Transverse colon (tissue), 4 donors: ENCODE measurements at regions not wholly inside any gene's neighbourhood (a gene's known extent, or its start where the extent isn't known, plus 50 kb on each side); places are given as distances from the start of the nearest gene placed in this dataset.

Experiments used
- DNase-seq: peaks from one replicate; pipeline ENCODE4 v3.0.0-alpha.2; 2019
- H3K27ac ChIP-seq, 4 donors: fragments of 200-600 bp; sonication (generic); 2 replicates each; pipeline ENCODE4 v1.5.1; 2016 to 2018; ENCODE audit warnings: inconsistent platforms in 4 of 4
- H3K27me3 ChIP-seq: fragments of 200-600 bp; sonication (generic); 2 replicates; pipeline ENCODE4 v1.5.1; 2017; ENCODE audit warnings: inconsistent platforms
- H3K36me3 ChIP-seq, 4 donors: fragments of 200-600 bp; sonication (generic); 2 replicates each; pipeline ENCODE4 v1.5.1; 2017 to 2019; ENCODE audit warnings: inconsistent platforms in 4 of 4
- H3K4me1 ChIP-seq, 4 donors: fragments of 200-600 bp; sonication (generic); 2 replicates each; pipeline ENCODE4 v1.5.1; 2017 to 2020; ENCODE audit warnings: inconsistent platforms in 4 of 4
- H3K4me3 ChIP-seq, 4 donors: fragments of 200-600 bp; sonication (generic); 1 replicate in 1 of 4; 2 replicates in 3 of 4; pipeline versions ENCODE4 v1.5.1 to v1.6.1; 2017 to 2019; ENCODE audit warnings: inconsistent platforms in 4 of 4
- H3K9me3 ChIP-seq, 2 donors: fragments of 200-600 bp; sonication (generic); 2 replicates each; pipeline ENCODE4 v1.5.1; 2017 to 2019; ENCODE audit warnings: inconsistent platforms in 2 of 2
- CTCF ChIP-seq, 5 experiments: fragments of 200-600 bp in 3 of 5; fragments of 450-650 bp in 2 of 5; sonication (generic) in 3 of 5; IDR thresholded peaks; 1 replicate in 2 of 5; 2 replicates in 3 of 5; pipeline ENCODE4 v1.5.1; 2016 to 2017; ENCODE audit warnings: antibody characterized with exemption in 5 of 5, inconsistent platforms in 3 of 5, mild to moderate bottlenecking in 2 of 5, moderate library complexity in 1 of 5
- EP300 ChIP-seq: sonication (generic); formaldehyde crosslinking; IDR thresholded peaks from one replicate; pipeline ENCODE4 v1.6.1; 2017; ENCODE audit warnings: antibody characterized with exemption, low read depth
- POLR2A ChIP-seq: fragments of 450-650 bp; IDR thresholded peaks from one replicate; pipeline ENCODE4 v1.6.1; 2016; ENCODE audit warnings: antibody characterized with exemption, mild to moderate bottlenecking, moderate library complexity
- POLR2AphosphoS5 ChIP-seq, 3 donors: sonication (generic); formaldehyde crosslinking; IDR thresholded peaks; one replicate each; pipeline ENCODE4 v1.6.1; 2016; ENCODE audit warnings: antibody characterized with exemption in 3 of 3
- WGBS, 2 donors: methylation state at CpG; one replicate each; pipeline ENCODE4 v1.1.5; 2018; ENCODE audit warnings: low coverage in 1 of 2; 5-methylcytosine and 5-hydroxymethylcytosine counted together
- in situ Hi-C, 4 donors: fragments of 200-750 bp; cut with MboI; loops; one replicate each; pipeline versions ENCODE4 v1.15.0 to v1.15.1; 2017; ENCODE audit warnings: low sequenced_read_pairs in 3 of 4, low pct_ligation_motif_present in 1 of 4, low pct_unique_long_range_greater_than_20kb in 1 of 4
- intact Hi-C: fragments of 100-400 bp; cut with DNase I; formaldehyde crosslinking; loops from one replicate; pipeline ENCODE4 v1.15.1; 2023; ENCODE audit warnings: low total_unique reads

- intact Hi-C loops: no loop called here
- WGBS, 2 donors: 58 to 66% methylated on average over 5 of the region's 5 CpGs
- in situ Hi-C loops: no loop called here
- Histone ChIP-seq H3K27me3 (no peaks in the 10 kb centered on the region), H3K27ac (no peak overlapping the region), H3K4me1 (no peaks in the 10 kb centered on the region), H3K4me3 (no peak overlapping the region), H3K36me3 (no peaks in the 10 kb centered on the region), H3K9me3 (peaks cover 0 to 4% of the 10 kb centered on the region in 2 donors)
- TF ChIP-seq POLR2A: no peak
- no peak for TF ChIP-seq POLR2AphosphoS5 (IDR thresholded peaks at IDR 0.05)
- no peak for TF ChIP-seq EP300
- no peak for TF ChIP-seq CTCF (IDR thresholded peaks at IDR 0.05)
- no peak for DNase-seq
Measured at GRCh38 chr3:145219355-145220235, 941.4 kb downstream of the PLOD2 start.

GRCh38 chr3:145224886-145225285 lies 936.1 kb downstream of the PLOD2 start:
- Histone ChIP-seq H3K4me3 (no peak overlapping the region), H3K36me3 (no peaks in the 10 kb centered on the region), H3K9me3 (peaks cover 0 to 4% of the 10 kb centered on the region in 2 donors), H3K27me3 (no peaks in the 10 kb centered on the region), H3K27ac (no peak overlapping the region), H3K4me1 (no peaks in the 10 kb centered on the region)
- intact Hi-C loops (no loop called here), in situ Hi-C loops (no loop called here)
- no peak for DNase-seq
- TF ChIP-seq CTCF (IDR thresholded peaks at IDR 0.05) (no peak), EP300 (no peak), POLR2AphosphoS5 (IDR thresholded peaks at IDR 0.05) (no peak), POLR2A (no peak)
- WGBS, 2 donors: 73 to 78% methylated on average over 1 of the region's 1 CpG

GRCh38 chr3:145243875-145244274 lies 917.1 kb downstream of the PLOD2 start:
- in situ Hi-C loops: no loop called here

GRCh38 chr3:145244327-145244726 lies 916.7 kb downstream of the PLOD2 start:
- Histone ChIP-seq H3K9me3 (peaks cover 4 to 14% of the 10 kb centered on the region in 2 donors), H3K36me3 (no peaks in the 10 kb centered on the region), H3K27me3 (no peaks in the 10 kb centered on the region), H3K4me1 (no peaks in the 10 kb centered on the region), H3K4me3 (no peak overlapping the region), H3K27ac (no peak overlapping the region)
- intact Hi-C loops (no loop called here), in situ Hi-C loops (no loop called here)
- no peak for DNase-seq
- 50% methylated on average over 1 of the region's 1 CpG; no CpG with 5 or more reads in 1 of the 2 donors for WGBS, 2 donors
- TF ChIP-seq POLR2A (no peak), EP300 (no peak), POLR2AphosphoS5 (IDR thresholded peaks at IDR 0.05) (no peak), CTCF (IDR thresholded peaks at IDR 0.05) (no peak)

More at GRCh38 chr3:145243875-145244274, 917.1 kb downstream of the PLOD2 start:
- no peaks in the 10 kb centered on the region for H3K36me3 ChIP-seq
- no peak for DNase-seq
- no peaks in the 10 kb centered on the region for H3K27me3 ChIP-seq
- H3K4me1 ChIP-seq: no peaks in the 10 kb centered on the region
- intact Hi-C loops: no loop called here
- no peak overlapping the region for H3K4me3 ChIP-seq
- H3K27ac ChIP-seq: no peak overlapping the region
- peaks cover 4 to 13% of the 10 kb centered on the region in 2 donors for H3K9me3 ChIP-seq
- TF ChIP-seq POLR2A: no peak
- TF ChIP-seq CTCF (IDR thresholded peaks at IDR 0.05): no peak
- TF ChIP-seq EP300: no peak
- no peak for TF ChIP-seq POLR2AphosphoS5 (IDR thresholded peaks at IDR 0.05)
